ENCODE measurements at regions not wholly inside any gene's neighbourhood (a gene's known extent, or its start where the extent isn't known, plus 50 kb on each side); places are given as distances from the start of the nearest gene placed in this dataset.

- no peaks in the 10 kb centered on the region for H3F3A ChIP-seq (ENCODE audit: control insufficient read depth, insufficient read depth)
- no peaks in the 10 kb centered on the region for H4K20me1 ChIP-seq (ENCODE audit: control insufficient read depth, insufficient read depth, low read depth, low read length)
- no peak overlapping the region for H3K4me2 ChIP-seq (ENCODE audit: low read length)
- H3K4me1 ChIP-seq (ENCODE audit: control insufficient read depth, low read length), result no peaks in the 10 kb centered on the region
- no peak overlapping the region for H3K4me3 ChIP-seq (ENCODE audit: low read length)
- H3K27me3 ChIP-seq (ENCODE audit: control insufficient read depth, low read length), result no peaks in the 10 kb centered on the region
- no peaks in the 10 kb centered on the region for H3K9me3 ChIP-seq (ENCODE audit: control insufficient read depth, insufficient read depth, low read length)
- no peak for TF ChIP-seq EZH2phosphoT487 (IDR thresholded peaks at IDR 0.05; ENCODE audit: borderline replicate concordance, low read length)
- TF ChIP-seq, protein P1, sequence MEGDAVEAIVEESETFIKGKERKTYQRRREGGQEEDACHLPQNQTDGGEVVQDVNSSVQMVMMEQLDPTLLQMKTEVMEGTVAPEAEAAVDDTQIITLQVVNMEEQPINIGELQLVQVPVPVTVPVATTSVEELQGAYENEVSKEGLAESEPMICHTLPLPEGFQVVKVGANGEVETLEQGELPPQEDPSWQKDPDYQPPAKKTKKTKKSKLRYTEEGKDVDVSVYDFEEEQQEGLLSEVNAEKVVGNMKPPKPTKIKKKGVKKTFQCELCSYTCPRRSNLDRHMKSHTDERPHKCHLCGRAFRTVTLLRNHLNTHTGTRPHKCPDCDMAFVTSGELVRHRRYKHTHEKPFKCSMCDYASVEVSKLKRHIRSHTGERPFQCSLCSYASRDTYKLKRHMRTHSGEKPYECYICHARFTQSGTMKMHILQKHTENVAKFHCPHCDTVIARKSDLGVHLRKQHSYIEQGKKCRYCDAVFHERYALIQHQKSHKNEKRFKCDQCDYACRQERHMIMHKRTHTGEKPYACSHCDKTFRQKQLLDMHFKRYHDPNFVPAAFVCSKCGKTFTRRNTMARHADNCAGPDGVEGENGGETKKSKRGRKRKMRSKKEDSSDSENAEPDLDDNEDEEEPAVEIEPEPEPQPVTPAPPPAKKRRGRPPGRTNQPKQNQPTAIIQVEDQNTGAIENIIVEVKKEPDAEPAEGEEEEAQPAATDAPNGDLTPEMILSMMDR (IDR thresholded peaks at IDR 0.05; ENCODE audit: low read depth, low read length, poor library complexity, severe bottlenecking), result no peak
- H3K27ac ChIP-seq (ENCODE audit: low read depth, low read length), result no peak overlapping the region
- H3K79me2 ChIP-seq (ENCODE audit: control insufficient read depth, low read length), result no peaks in the 10 kb centered on the region
- no peaks in the 10 kb centered on the region for H3K9me2 ChIP-seq (replicated peaks; ENCODE audit: control insufficient read depth, low read length)
- H3K36me3 ChIP-seq (ENCODE audit: control insufficient read depth, low read length), result no peaks in the 10 kb centered on the region
These were observed 1279.0 kb upstream of the CDH8 start for GRCh38 chr16:63315229-63315628.

- Histone ChIP-seq H3K27me3 (ENCODE audit: control insufficient read depth, low read length) (no peaks in the 10 kb centered on the region), H3K27ac (ENCODE audit: low read depth, low read length) (no peak overlapping the region), H3K79me2 (ENCODE audit: control insufficient read depth, low read length) (no peaks in the 10 kb centered on the region), H3K36me3 (ENCODE audit: control insufficient read depth, low read length) (no peaks in the 10 kb centered on the region), H3K4me1 (ENCODE audit: control insufficient read depth, low read length) (no peaks in the 10 kb centered on the region), H3K9me3 (ENCODE audit: control insufficient read depth, insufficient read depth, low read length) (no peaks in the 10 kb centered on the region), H4K20me1 (ENCODE audit: control insufficient read depth, insufficient read depth, low read depth, low read length) (no peaks in the 10 kb centered on the region), H3K9me2 (replicated peaks; ENCODE audit: control insufficient read depth, low read length) (no peaks in the 10 kb centered on the region), H3K4me3 (ENCODE audit: low read length) (no peak overlapping the region), H3K4me2 (ENCODE audit: low read length) (no peak overlapping the region), H3F3A (ENCODE audit: control insufficient read depth, insufficient read depth) (no peaks in the 10 kb centered on the region)
- no peak for TF ChIP-seq EZH2phosphoT487 (IDR thresholded peaks at IDR 0.05; ENCODE audit: borderline replicate concordance, low read length)
- TF ChIP-seq, protein P1 (IDR thresholded peaks at IDR 0.05; ENCODE audit: low read depth, low read length, poor library complexity, severe bottlenecking), result no peak
These were observed 1276.1 kb upstream of the CDH8 start for GRCh38 chr16:63312346-63312745.

DNA sequence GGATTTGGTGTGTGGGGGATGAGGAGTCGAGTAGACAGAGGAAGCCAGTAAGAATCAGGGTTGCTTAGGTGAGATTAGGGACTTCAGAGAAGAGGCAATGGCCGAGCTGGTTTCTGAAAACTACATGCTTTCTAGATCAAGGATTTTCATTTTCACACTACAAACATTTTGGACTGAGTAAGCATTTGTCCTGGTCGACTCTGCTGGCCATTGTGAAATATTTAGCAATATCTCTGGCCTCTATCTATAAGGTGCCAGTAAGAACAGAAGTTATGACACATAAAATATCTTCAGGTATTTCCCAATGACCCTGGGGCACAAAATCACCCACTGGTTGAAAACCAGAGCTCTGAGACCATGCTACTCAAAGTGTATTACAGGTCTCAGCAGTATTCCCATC lies 1275.1 kb upstream of the CDH8 start:
- TF ChIP-seq EZH2phosphoT487 (IDR thresholded peaks at IDR 0.05; ENCODE audit: borderline replicate concordance, low read length), result no peak
- TF ChIP-seq, protein P1 (IDR thresholded peaks at IDR 0.05; ENCODE audit: low read depth, low read length, poor library complexity, severe bottlenecking), result no peak
- Histone ChIP-seq H3K9me3 (ENCODE audit: control insufficient read depth, insufficient read depth, low read length) (no peaks in the 10 kb centered on the region), H3K4me1 (ENCODE audit: control insufficient read depth, low read length) (no peaks in the 10 kb centered on the region), H3K79me2 (ENCODE audit: control insufficient read depth, low read length) (no peaks in the 10 kb centered on the region), H3K4me2 (ENCODE audit: low read length) (no peak overlapping the region), H3K27ac (ENCODE audit: low read depth, low read length) (no peak overlapping the region), H3F3A (ENCODE audit: control insufficient read depth, insufficient read depth) (no peaks in the 10 kb centered on the region), H4K20me1 (ENCODE audit: control insufficient read depth, insufficient read depth, low read depth, low read length) (no peaks in the 10 kb centered on the region), H3K36me3 (ENCODE audit: control insufficient read depth, low read length) (no peaks in the 10 kb centered on the region), H3K4me3 (ENCODE audit: low read length) (no peak overlapping the region), H3K9me2 (replicated peaks; ENCODE audit: control insufficient read depth, low read length) (no peaks in the 10 kb centered on the region), H3K27me3 (ENCODE audit: control insufficient read depth, low read length) (no peaks in the 10 kb centered on the region)

GRCh38 chr16:63302811-63303210 lies 1266.6 kb upstream of the CDH8 start:
- Histone ChIP-seq H4K20me1 (ENCODE audit: control insufficient read depth, insufficient read depth, low read depth, low read length) (no peaks in the 10 kb centered on the region), H3K4me3 (ENCODE audit: low read length) (no peak overlapping the region), H3K27ac (ENCODE audit: low read depth, low read length) (no peak overlapping the region), H3K36me3 (ENCODE audit: control insufficient read depth, low read length) (no peaks in the 10 kb centered on the region), H3K27me3 (ENCODE audit: control insufficient read depth, low read length) (no peaks in the 10 kb centered on the region), H3F3A (ENCODE audit: control insufficient read depth, insufficient read depth) (no peaks in the 10 kb centered on the region), H3K9me2 (replicated peaks; ENCODE audit: control insufficient read depth, low read length) (no peaks in the 10 kb centered on the region), H3K4me2 (ENCODE audit: low read length) (no peak overlapping the region), H3K9me3 (ENCODE audit: control insufficient read depth, insufficient read depth, low read length) (no peaks in the 10 kb centered on the region), H3K4me1 (ENCODE audit: control insufficient read depth, low read length) (no peaks in the 10 kb centered on the region), H3K79me2 (ENCODE audit: control insufficient read depth, low read length) (no peaks in the 10 kb centered on the region)
- TF ChIP-seq EZH2phosphoT487 (IDR thresholded peaks at IDR 0.05; ENCODE audit: borderline replicate concordance, low read length), result no peak
- TF ChIP-seq, protein P1 (IDR thresholded peaks at IDR 0.05; ENCODE audit: low read depth, low read length, poor library complexity, severe bottlenecking), result no peak

Data from DOHH2 (cell line).